Embryonic facial prominence (tissue), 1 donor: ENCODE measurements at regions not wholly inside any gene's neighbourhood (a gene's known extent, or its start where the extent isn't known, plus 50 kb on each side); places are given as distances from the start of the nearest gene placed in this dataset.

Experiments used
- DNase-seq: peaks from one replicate; pipeline ENCODE4 v3.0.0-alpha.2; 2016; ENCODE audit errors: extremely low spot score

DNA sequence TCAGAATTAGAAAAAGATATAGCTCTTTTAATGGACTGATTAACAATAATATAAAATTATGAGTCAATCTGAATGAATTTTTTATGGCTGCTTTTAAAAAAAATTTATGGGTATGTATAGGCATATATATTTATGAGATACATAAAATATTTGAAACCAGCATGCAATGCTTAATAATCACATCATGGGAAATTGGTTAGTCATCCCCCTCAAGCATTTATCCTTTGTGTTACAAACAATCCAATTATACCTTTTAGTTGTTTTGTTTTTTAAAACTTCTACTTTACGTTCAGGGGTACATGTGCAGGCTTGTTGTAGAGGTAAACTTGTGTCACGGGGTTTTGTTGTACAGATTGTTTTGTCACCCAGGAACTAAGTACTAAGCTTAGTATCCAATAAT is 63.4 kb upstream of the HMGCLL1 start:
- DNase-seq: no peak

DNA sequence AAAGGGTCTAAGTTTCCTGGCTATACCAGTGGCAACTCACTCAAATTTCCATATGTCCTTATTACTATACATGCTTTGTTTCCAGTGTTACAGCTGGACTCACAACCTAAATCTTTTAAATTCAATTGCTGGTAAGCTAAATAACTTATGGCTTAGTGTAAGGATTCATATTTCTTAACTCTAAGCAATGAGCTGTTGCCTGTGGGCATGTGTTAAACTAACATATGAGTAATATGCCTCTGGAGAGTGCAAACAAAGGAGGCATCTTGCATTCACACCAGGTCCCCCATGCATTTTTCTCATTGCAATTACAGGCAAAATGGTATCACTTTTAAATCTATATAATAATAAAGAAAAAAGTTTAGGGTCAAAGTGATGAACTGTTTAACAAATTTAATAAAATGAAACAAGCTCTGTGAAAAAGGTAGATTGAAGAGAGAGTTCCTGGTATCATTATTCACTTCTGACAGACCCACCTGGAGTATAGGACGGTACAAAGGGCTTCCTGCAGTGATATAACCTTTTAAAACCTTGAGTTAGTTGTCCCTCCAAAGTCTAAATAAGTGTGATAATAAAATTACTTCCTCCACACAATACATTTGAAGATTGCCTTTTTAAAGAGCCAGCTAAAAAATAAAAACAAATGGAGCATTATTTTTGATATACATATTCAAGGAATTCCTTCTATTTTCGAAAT is 57.6 kb upstream of the HMGCLL1 start:
- DNase-seq: no peak

DNA sequence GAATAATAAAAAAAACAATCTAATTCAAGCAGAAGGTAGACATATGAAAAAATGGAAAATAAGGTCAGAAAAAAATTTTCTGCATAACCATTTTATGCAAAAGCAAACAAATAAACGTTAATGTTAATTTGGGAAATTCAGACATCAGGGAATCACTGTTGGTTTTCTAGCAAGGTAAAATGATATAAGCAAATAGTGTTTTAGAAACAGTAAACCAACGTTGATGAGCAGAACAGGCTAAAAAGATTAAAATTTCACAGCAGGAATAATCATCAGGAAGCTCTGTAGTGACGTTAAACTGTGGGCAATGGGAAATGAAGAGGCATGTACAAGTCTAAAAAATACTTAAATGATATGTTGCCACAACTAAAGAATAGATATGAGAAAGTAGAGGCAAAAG is 54.5 kb upstream of the HMGCLL1 start:
- DNase-seq: no peak

DNA sequence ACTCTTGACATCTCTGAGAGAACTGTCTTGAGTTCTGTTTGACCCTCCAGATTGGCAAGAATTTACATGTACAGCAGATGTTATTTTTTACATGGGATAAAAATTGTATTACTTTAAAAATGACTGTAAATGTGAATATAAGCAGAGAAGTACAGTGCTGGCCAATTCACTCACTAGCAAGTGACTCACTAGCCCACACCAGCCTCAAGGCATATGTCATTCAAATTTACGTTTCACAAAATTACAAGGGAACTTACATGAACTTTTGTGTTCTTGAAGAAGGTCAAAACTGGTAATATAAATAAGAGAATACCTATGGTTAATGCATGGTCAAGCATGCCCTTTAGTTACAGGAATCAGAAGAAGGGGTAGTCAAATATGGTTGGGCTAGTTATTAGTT is 54.0 kb upstream of the HMGCLL1 start:
- DNase-seq: no peak
